ENCODE measurements at regions not wholly inside any gene's neighbourhood (a gene's known extent, or its start where the extent isn't known, plus 50 kb on each side); places are given as distances from the start of the nearest gene placed in this dataset.

GRCh38 chr18:64337673-64338072 lies 188.8 kb upstream of the LINC00305 start:
- Histone ChIP-seq H3K27me3 (ENCODE audit: control insufficient read depth in 1 of 2, insufficient read depth in 2 of 2, low read length in 2 of 2) (no peaks in the 10 kb centered on the region), H3K36me3 (replicated peaks in 1 of 2; ENCODE audit: control insufficient read depth in 1 of 2, insufficient read depth in 2 of 2, low read length in 2 of 2) (no peaks in the 10 kb centered on the region), H3K9me3 (ENCODE audit: low read length) (peaks cover 69% of the 10 kb centered on the region), H2AFZ (ENCODE audit: low read length) (no peak overlapping the region), H3K27ac (ENCODE audit: extremely low read length, insufficient read depth, low read length) (no peak overlapping the region), H4K20me1 (ENCODE audit: insufficient read depth, low read length) (no peaks in the 10 kb centered on the region), H3K9ac (ENCODE audit: insufficient read depth, low read depth, low read length) (no peak overlapping the region), H3K4me1 (ENCODE audit: insufficient read depth, low read length) (no peaks in the 10 kb centered on the region), H3K4me2 (ENCODE audit: low read depth, low read length) (no peak overlapping the region), H3K79me2 (ENCODE audit: insufficient read depth, low read length) (no peaks in the 10 kb centered on the region), H3K4me3 (replicated peaks in 1 of 3; ENCODE audit: insufficient read depth in 1 of 3, low read depth in 2 of 3, low read length in 3 of 3) (no peak overlapping the region)
- FAIRE-seq: no peak
- ChIA-PET POLR2A (no interaction called here), CTCF (ENCODE audit: low intra/inter-chr PET ratio, low total read pairs) (no interaction called here)
- ATAC-seq: no peak
- in situ Hi-C loops (cut with HindIII; ENCODE audit: extremely low pct_ligation_motif_present, low pct_unique_long_range_greater_than_20kb) (no loop called here), intact Hi-C loops (cut with micrococcal nuclease; ENCODE audit: unreplicated experiment) (no loop called here)
- BruUV-seq (replicated peaks): no TSS peak
- WGBS (ENCODE audit: low lambda C conversion rate): 16% methylated on average over 3 of the region's 3 CpGs
- TF ChIP-seq TFDP1 (CRISPR knock-in tag; IDR thresholded peaks at IDR 0.05; ENCODE audit: borderline replicate concordance) (no peak), ZNF501 (CRISPR knock-in tag; IDR thresholded peaks at IDR 0.05) (no peak), ZNF431 (CRISPR knock-in tag; IDR thresholded peaks at IDR 0.05; ENCODE audit: borderline replicate concordance, low read depth) (no peak), ZBTB34 (CRISPR knock-in tag; IDR thresholded peaks at IDR 0.05) (no peak), MAFG (CRISPR knock-in tag; IDR thresholded peaks at IDR 0.05) (no peak), ZSCAN20 (CRISPR knock-in tag; IDR thresholded peaks at IDR 0.05; ENCODE audit: borderline replicate concordance) (no peak), ZNF329 (CRISPR knock-in tag; IDR thresholded peaks at IDR 0.05; ENCODE audit: low read depth) (no peak), ZFP36 (IDR thresholded peaks at IDR 0.05; ENCODE audit: borderline replicate concordance, low read depth, low read length, partially characterized antibody) (no peak), FOXK1 (CRISPR knock-in tag; IDR thresholded peaks at IDR 0.05; ENCODE audit: borderline replicate concordance, low read depth) (no peak), SIN3B (IDR thresholded peaks at IDR 0.05; ENCODE audit: low read length) (no peak), KLF9 (CRISPR knock-in tag; IDR thresholded peaks at IDR 0.05; ENCODE audit: low read depth) (no peak), THAP9 (CRISPR knock-in tag; IDR thresholded peaks at IDR 0.05; ENCODE audit: borderline replicate concordance) (no peak), NFYB (CRISPR knock-in tag; IDR thresholded peaks at IDR 0.05) (no peak), SALL2 (CRISPR knock-in tag; IDR thresholded peaks at IDR 0.05) (no peak), ZNF776 (CRISPR knock-in tag; IDR thresholded peaks at IDR 0.05) (no peak)
- DNase-seq (ENCODE audit: low spot score): no peak
